ENCODE measurements at regions not wholly inside any gene's neighbourhood (a gene's known extent, or its start where the extent isn't known, plus 50 kb on each side); places are given as distances from the start of the nearest gene placed in this dataset.

- TF ChIP-seq CTCF (IDR thresholded peaks at IDR 0.05): no peak
- no peak for TF ChIP-seq POLR2A (IDR thresholded peaks at IDR 0.05)
Measured at GRCh38 chr1:79773385-79773784, 766.9 kb upstream of the ADGRL4 start.

Measured in adrenal gland (tissue), 5 donors.